Fibroblast of lung (primary cell): ENCODE measurements at regions not wholly inside any gene's neighbourhood (a gene's known extent, or its start where the extent isn't known, plus 50 kb on each side); places are given as distances from the start of the nearest gene placed in this dataset.

Source experiments
- EZH2 ChIP-seq: IDR thresholded peaks from 2 replicates; pipeline ENCODE4 v1.5.1; 2012; ENCODE audit warnings: low read length, control low read depth, mild to moderate bottlenecking; ENCODE audit errors: missing control alignments
- TF ChIP-seq, protein P1 (sequence below), 2 donors: IDR thresholded peaks in 1 of 2; conservative IDR thresholded peaks in 1 of 2; 1 replicate in 1 of 2; 2 replicates in 1 of 2; pipeline ENCODE4 v1.5.1; 2011 to 2012; ENCODE audit warnings: low read length in 2 of 2, control low read depth in 1 of 2, inconsistent platforms in 1 of 2, low read depth in 1 of 2, mild to moderate bottlenecking in 1 of 2

DNA sequence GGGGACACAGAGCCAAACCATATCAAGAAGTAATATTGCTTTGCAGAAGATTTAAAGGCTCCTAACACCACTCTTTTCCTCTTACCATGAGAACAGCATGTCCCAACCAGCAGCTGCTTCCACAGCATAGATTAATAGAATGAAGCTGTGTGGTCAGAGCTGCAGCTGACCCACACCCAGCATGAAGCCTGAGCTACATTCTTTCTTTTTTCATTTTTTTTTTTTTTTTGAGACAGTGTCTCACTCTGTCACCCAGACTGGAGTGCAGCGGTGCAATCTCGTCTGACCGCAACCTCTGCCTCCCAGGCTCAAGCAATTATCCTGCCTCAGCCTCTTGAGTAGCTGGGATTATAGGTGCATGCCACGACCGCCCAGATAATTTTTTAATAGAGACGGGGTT is 289.8 kb downstream of the RAD51AP2 start:
- TF ChIP-seq, protein P1, sequence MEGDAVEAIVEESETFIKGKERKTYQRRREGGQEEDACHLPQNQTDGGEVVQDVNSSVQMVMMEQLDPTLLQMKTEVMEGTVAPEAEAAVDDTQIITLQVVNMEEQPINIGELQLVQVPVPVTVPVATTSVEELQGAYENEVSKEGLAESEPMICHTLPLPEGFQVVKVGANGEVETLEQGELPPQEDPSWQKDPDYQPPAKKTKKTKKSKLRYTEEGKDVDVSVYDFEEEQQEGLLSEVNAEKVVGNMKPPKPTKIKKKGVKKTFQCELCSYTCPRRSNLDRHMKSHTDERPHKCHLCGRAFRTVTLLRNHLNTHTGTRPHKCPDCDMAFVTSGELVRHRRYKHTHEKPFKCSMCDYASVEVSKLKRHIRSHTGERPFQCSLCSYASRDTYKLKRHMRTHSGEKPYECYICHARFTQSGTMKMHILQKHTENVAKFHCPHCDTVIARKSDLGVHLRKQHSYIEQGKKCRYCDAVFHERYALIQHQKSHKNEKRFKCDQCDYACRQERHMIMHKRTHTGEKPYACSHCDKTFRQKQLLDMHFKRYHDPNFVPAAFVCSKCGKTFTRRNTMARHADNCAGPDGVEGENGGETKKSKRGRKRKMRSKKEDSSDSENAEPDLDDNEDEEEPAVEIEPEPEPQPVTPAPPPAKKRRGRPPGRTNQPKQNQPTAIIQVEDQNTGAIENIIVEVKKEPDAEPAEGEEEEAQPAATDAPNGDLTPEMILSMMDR (conservative IDR thresholded peaks at IDR 0.05 in 1 of 2, IDR thresholded peaks at IDR 0.05 in 1 of 2; ENCODE audit: low read depth in 1 of 2, low read length in 2 of 2): no peak
- TF ChIP-seq EZH2: no peak
